ENCODE measurements at regions not wholly inside any gene's neighbourhood (a gene's known extent, or its start where the extent isn't known, plus 50 kb on each side); places are given as distances from the start of the nearest gene placed in this dataset.

- no peak overlapping the region for H3K27ac ChIP-seq (ENCODE audit: low read depth, low read length)
- H3K4me3 ChIP-seq (ENCODE audit: low read depth, low read length): no peak overlapping the region
- peaks cover 6% of the 10 kb centered on the region for H3K27me3 ChIP-seq (ENCODE audit: control insufficient read depth, insufficient read depth, low read length)
- no peak for DNase-seq (ENCODE audit: low read depth in 4 of 6, low spot score in 6 of 6)
- H3K9me3 ChIP-seq (ENCODE audit: control insufficient read depth, insufficient read depth, low read length): no peaks in the 10 kb centered on the region
- H3K4me1 ChIP-seq (ENCODE audit: control insufficient read depth, insufficient read depth, low read length): peaks cover 5% of the 10 kb centered on the region
- WGBS (ENCODE audit: insufficient coverage): no CpG with 5 or more reads among the region's 2 CpGs
- no peaks in the 10 kb centered on the region for H3K36me3 ChIP-seq (ENCODE audit: control insufficient read depth, insufficient read depth, low read length)
These were observed 437.8 kb upstream of the CADM1 start for GRCh38 chr11:115942011-115942410.

- H3K27ac ChIP-seq (ENCODE audit: low read depth, low read length): no peak overlapping the region
- no peak overlapping the region for H3K4me3 ChIP-seq (ENCODE audit: low read depth, low read length)
- H3K27me3 ChIP-seq (ENCODE audit: control insufficient read depth, insufficient read depth, low read length): peaks cover 7% of the 10 kb centered on the region
- peak in 1 of 6 donors; percentile 33 for DNase-seq (ENCODE audit: low read depth in 4 of 6, low spot score in 6 of 6)
- 81% methylated on average over 5 of the region's 15 CpGs for whole genome bisulfite sequencing (ENCODE audit: insufficient coverage)
- peaks cover 5% of the 10 kb centered on the region for H3K4me1 ChIP-seq (ENCODE audit: control insufficient read depth, insufficient read depth, low read length)
- no peaks in the 10 kb centered on the region for H3K9me3 ChIP-seq (ENCODE audit: control insufficient read depth, insufficient read depth, low read length)
- H3K36me3 ChIP-seq (ENCODE audit: control insufficient read depth, insufficient read depth, low read length): no peaks in the 10 kb centered on the region
These were observed 437.3 kb upstream of the CADM1 start for GRCh38 chr11:115941481-115941993.

DNA sequence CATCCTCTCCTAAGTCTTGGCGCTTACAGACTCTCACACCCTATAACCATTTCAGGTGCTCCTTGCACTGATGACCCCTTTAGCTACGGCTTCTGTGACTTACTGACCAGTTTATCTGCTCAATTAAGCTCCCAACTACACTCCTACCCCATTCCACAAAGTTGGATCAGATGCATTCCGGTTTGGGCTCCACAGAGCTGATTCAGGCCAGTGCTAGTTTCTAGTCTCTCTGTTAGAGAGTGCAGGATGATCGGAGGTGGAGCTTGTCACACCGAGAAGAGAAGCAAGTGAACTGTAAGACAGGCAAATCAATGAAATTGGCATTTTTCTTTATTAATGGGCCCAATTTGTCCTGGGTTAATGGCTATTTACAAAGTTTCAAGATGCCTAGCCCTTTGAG is 436.8 kb upstream of the CADM1 start:
- DNase-seq (ENCODE audit: low read depth in 4 of 6, low spot score in 6 of 6): no peak
- H3K4me3 ChIP-seq (ENCODE audit: low read depth, low read length): no peak overlapping the region

DNA sequence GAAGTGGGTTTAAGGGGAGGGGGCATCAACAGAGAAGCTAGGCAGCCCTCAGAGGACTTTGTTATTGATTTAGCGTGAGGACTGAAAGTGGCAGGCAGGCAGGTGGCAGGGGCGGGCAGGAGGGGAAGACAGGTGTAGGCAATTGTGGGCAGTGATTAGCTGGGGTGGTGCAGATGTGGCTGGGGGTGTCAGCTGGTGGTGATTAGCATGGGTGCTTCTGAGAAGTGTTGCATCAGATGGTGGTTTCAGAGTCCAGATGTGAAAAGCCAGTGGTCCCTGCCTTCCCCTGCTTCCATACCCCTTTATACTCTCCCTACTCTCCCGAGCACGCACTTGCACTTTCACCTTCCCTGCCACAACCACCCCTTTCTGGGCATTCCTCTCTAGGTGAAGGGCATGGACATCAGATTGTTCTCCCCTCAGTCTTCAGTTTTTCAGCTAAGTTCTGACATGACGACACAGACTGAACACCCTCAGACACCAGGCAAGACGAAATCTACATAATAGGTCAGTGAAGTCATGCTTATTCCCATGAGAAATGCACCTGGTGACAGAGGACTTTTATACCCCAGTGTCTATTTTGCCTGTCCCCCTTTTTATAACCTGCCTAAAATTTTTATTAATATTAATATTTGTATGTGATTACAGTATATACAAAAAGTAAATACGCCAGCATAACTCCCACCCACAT is 435.7 kb upstream of the CADM1 start:
- Histone ChIP-seq H3K4me1 (ENCODE audit: control insufficient read depth, insufficient read depth, low read length) (peaks cover 5% of the 10 kb centered on the region), H3K9me3 (ENCODE audit: control insufficient read depth, insufficient read depth, low read length) (no peaks in the 10 kb centered on the region), H3K4me3 (ENCODE audit: low read depth, low read length) (no peak overlapping the region), H3K36me3 (ENCODE audit: control insufficient read depth, insufficient read depth, low read length) (no peaks in the 10 kb centered on the region), H3K27me3 (ENCODE audit: control insufficient read depth, insufficient read depth, low read length) (peaks cover 7% of the 10 kb centered on the region), H3K27ac (ENCODE audit: low read depth, low read length) (no peak overlapping the region)
- WGBS (ENCODE audit: insufficient coverage): 63% methylated on average over 4 of the region's 7 CpGs
- no peak for DNase-seq (ENCODE audit: low read depth in 4 of 6, low spot score in 6 of 6)

More for the DNA sequence above, 436.8 kb upstream of the CADM1 start:
- Histone ChIP-seq H3K4me1 (ENCODE audit: control insufficient read depth, insufficient read depth, low read length) (peaks cover 5% of the 10 kb centered on the region), H3K36me3 (ENCODE audit: control insufficient read depth, insufficient read depth, low read length) (no peaks in the 10 kb centered on the region), H3K9me3 (ENCODE audit: control insufficient read depth, insufficient read depth, low read length) (no peaks in the 10 kb centered on the region), H3K27ac (ENCODE audit: low read depth, low read length) (no peak overlapping the region), H3K27me3 (ENCODE audit: control insufficient read depth, insufficient read depth, low read length) (peaks cover 7% of the 10 kb centered on the region)
- WGBS (ENCODE audit: insufficient coverage): 99% methylated on average over 4 of the region's 5 CpGs

- H3K27me3 ChIP-seq (ENCODE audit: control insufficient read depth, insufficient read depth, low read length): peaks cover 7% of the 10 kb centered on the region
These were observed 435.0 kb upstream of the CADM1 start for GRCh38 chr11:115939104-115939730.

GRCh38 chr11:115933564-115933963 is 429.3 kb upstream of the CADM1 start:
- no peaks in the 10 kb centered on the region for H3K9me3 ChIP-seq (ENCODE audit: control insufficient read depth, insufficient read depth, low read length)
- no peak overlapping the region for H3K4me3 ChIP-seq (ENCODE audit: low read depth, low read length)
- H3K4me1 ChIP-seq (ENCODE audit: control insufficient read depth, insufficient read depth, low read length): peaks cover 12% of the 10 kb centered on the region
- no peak overlapping the region for H3K27ac ChIP-seq (ENCODE audit: low read depth, low read length)
- 78% methylated on average over 2 of the region's 4 CpGs for WGBS (ENCODE audit: insufficient coverage)
- no peak for DNase-seq (ENCODE audit: low read depth in 4 of 6, low spot score in 6 of 6)
- no peaks in the 10 kb centered on the region for H3K36me3 ChIP-seq (ENCODE audit: control insufficient read depth, insufficient read depth, low read length)
- H3K27me3 ChIP-seq (ENCODE audit: control insufficient read depth, insufficient read depth, low read length): peaks cover 2% of the 10 kb centered on the region

More at GRCh38 chr11:115939104-115939730, 435.0 kb upstream of the CADM1 start:
- no peaks in the 10 kb centered on the region for H3K36me3 ChIP-seq (ENCODE audit: control insufficient read depth, insufficient read depth, low read length)
- WGBS (ENCODE audit: insufficient coverage): 53% methylated on average over 3 of the region's 6 CpGs
- no peak overlapping the region for H3K27ac ChIP-seq (ENCODE audit: low read depth, low read length)
- peaks cover 5% of the 10 kb centered on the region for H3K4me1 ChIP-seq (ENCODE audit: control insufficient read depth, insufficient read depth, low read length)
- H3K9me3 ChIP-seq (ENCODE audit: control insufficient read depth, insufficient read depth, low read length): no peaks in the 10 kb centered on the region
- H3K4me3 ChIP-seq (ENCODE audit: low read depth, low read length): no peak overlapping the region
- peak in 1 of 6 donors; percentile 41 for DNase-seq (ENCODE audit: low read depth in 4 of 6, low spot score in 6 of 6)

DNA sequence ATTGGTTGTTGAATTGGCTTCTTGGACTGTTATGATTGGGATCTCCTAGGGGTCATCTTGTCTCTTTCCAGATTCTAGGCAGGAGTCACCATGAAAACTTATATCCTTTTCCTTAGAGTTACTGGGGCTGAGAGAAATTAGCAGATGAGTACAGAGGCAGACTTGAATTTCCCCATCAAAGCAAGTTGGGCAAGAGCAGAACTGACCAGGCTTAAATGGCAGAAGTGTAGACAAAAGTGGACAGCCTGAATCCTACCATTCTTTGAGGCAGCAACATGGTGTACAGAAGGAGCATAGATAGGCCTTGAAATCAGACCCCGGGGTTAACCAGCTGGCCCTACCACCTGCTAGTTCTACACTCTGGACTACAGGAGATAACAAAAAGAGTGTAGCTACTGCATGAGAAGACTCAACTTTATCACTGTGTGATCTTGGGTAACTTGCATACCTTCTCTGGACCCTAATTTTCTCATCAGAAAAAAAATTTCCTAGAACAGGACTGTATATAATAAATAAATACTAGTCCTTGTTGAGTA is 427.4 kb upstream of the CADM1 start:
- H3K27me3 ChIP-seq (ENCODE audit: control insufficient read depth, insufficient read depth, low read length): no peaks in the 10 kb centered on the region
- WGBS (ENCODE audit: insufficient coverage): 100% methylated on average over 1 of the region's 1 CpG
- H3K4me1 ChIP-seq (ENCODE audit: control insufficient read depth, insufficient read depth, low read length): peaks cover 12% of the 10 kb centered on the region
- H3K27ac ChIP-seq (ENCODE audit: low read depth, low read length): no peak overlapping the region
- DNase-seq (ENCODE audit: low read depth in 4 of 6, low spot score in 6 of 6): no peak
- no peaks in the 10 kb centered on the region for H3K9me3 ChIP-seq (ENCODE audit: control insufficient read depth, insufficient read depth, low read length)
- no peak overlapping the region for H3K4me3 ChIP-seq (ENCODE audit: low read depth, low read length)
- no peaks in the 10 kb centered on the region for H3K36me3 ChIP-seq (ENCODE audit: control insufficient read depth, insufficient read depth, low read length)

- Histone ChIP-seq H3K36me3 (ENCODE audit: control insufficient read depth, insufficient read depth, low read length) (no peaks in the 10 kb centered on the region), H3K27me3 (ENCODE audit: control insufficient read depth, insufficient read depth, low read length) (no peaks in the 10 kb centered on the region), H3K4me1 (ENCODE audit: control insufficient read depth, insufficient read depth, low read length) (peaks cover 12% of the 10 kb centered on the region), H3K9me3 (ENCODE audit: control insufficient read depth, insufficient read depth, low read length) (no peaks in the 10 kb centered on the region), H3K4me3 (ENCODE audit: low read depth, low read length) (no peak overlapping the region), H3K27ac (ENCODE audit: low read depth, low read length) (no peak overlapping the region)
- no peak for DNase-seq (ENCODE audit: low read depth in 4 of 6, low spot score in 6 of 6)
- no CpG with 5 or more reads among the region's 3 CpGs for WGBS (ENCODE audit: insufficient coverage)
These were observed 426.8 kb upstream of the CADM1 start for GRCh38 chr11:115930886-115931547.

- no peaks in the 10 kb centered on the region for H3K27me3 ChIP-seq (ENCODE audit: control insufficient read depth, insufficient read depth, low read length)
- H3K4me3 ChIP-seq (ENCODE audit: low read depth, low read length): no peak overlapping the region
- H3K36me3 ChIP-seq (ENCODE audit: control insufficient read depth, insufficient read depth, low read length): no peaks in the 10 kb centered on the region
- no peak overlapping the region for H3K27ac ChIP-seq (ENCODE audit: low read depth, low read length)
- H3K4me1 ChIP-seq (ENCODE audit: control insufficient read depth, insufficient read depth, low read length): peaks cover 12% of the 10 kb centered on the region
- DNase-seq (ENCODE audit: low read depth in 4 of 6, low spot score in 6 of 6): peak in 3 of 6 donors; percentile 19 to 81 (median 75)
- WGBS (ENCODE audit: insufficient coverage): 0% methylated on average over 1 of the region's 2 CpGs
- no peaks in the 10 kb centered on the region for H3K9me3 ChIP-seq (ENCODE audit: control insufficient read depth, insufficient read depth, low read length)
These were observed 426.1 kb upstream of the CADM1 start for GRCh38 chr11:115930291-115930690.
